KMS-11 (cell line): ENCODE measurements at regions not wholly inside any gene's neighbourhood (a gene's known extent, or its start where the extent isn't known, plus 50 kb on each side); places are given as distances from the start of the nearest gene placed in this dataset.

Experiments
- H2AFZ ChIP-seq: fragments of 200-600 bp; sonication (generic); 2 replicates; pipeline ENCODE4 v1.6.1; 2016; ENCODE audit warnings: antibody characterized with exemption, mixed run types, low read depth
- H3K27ac ChIP-seq: fragments of 200-600 bp; sonication (generic); 2 replicates; pipeline ENCODE4 v1.6.1; 2016; ENCODE audit warnings: mild to moderate bottlenecking, mixed run types
- H3K27me3 ChIP-seq: fragments of 200-600 bp; sonication (generic); 2 replicates; pipeline ENCODE4 v1.6.1; 2017; ENCODE audit warnings: mild to moderate bottlenecking, low read depth, mixed run types, moderate library complexity; ENCODE audit not compliant: insufficient read depth
- H3K36me3 ChIP-seq: fragments of 200-600 bp; sonication (generic); 2 replicates; pipeline ENCODE4 v1.6.1; 2017; ENCODE audit warnings: mild to moderate bottlenecking, mixed run types; ENCODE audit not compliant: insufficient read depth
- H3K4me1 ChIP-seq: fragments of 200-600 bp; sonication (generic); 2 replicates; pipeline ENCODE4 v1.6.1; 2016; ENCODE audit warnings: mild to moderate bottlenecking, low read depth, mixed run types; ENCODE audit not compliant: poor library complexity, severe bottlenecking
- H3K4me2 ChIP-seq: fragments of 200-600 bp; sonication (generic); 2 replicates; pipeline ENCODE4 v1.7.0; 2016; ENCODE audit warnings: mild to moderate bottlenecking, mixed run types
- H3K4me3 ChIP-seq: fragments of 200-600 bp; sonication (generic); IDR thresholded peaks from 2 replicates; pipeline ENCODE4 v1.6.1; 2017; ENCODE audit warnings: low read depth, low read length, mixed read lengths; ENCODE audit not compliant: insufficient read depth
- H3K79me2 ChIP-seq: fragments of 200-600 bp; sonication (generic); 2 replicates; pipeline ENCODE4 v1.6.1; 2016; ENCODE audit warnings: low read depth, mixed run types; ENCODE audit not compliant: insufficient read depth
- H3K9ac ChIP-seq: fragments of 200-600 bp; sonication (generic); 2 replicates; pipeline ENCODE4 v1.6.1; 2016; ENCODE audit warnings: mild to moderate bottlenecking, mixed run types
- H4K20me1 ChIP-seq: fragments of 200-600 bp; sonication (generic); 2 replicates; pipeline ENCODE4 v1.6.1; 2016; ENCODE audit warnings: mild to moderate bottlenecking, mixed run types; ENCODE audit not compliant: insufficient read depth
- TF ChIP-seq, protein P1 (sequence below): fragments of 200-600 bp; sonication (generic); conservative IDR thresholded peaks from 2 replicates; pipeline ENCODE4 v1.6.1; 2017; ENCODE audit warnings: low read depth, mild to moderate bottlenecking, antibody characterized with exemption, low read length, moderate library complexity, mixed read lengths

DNA sequence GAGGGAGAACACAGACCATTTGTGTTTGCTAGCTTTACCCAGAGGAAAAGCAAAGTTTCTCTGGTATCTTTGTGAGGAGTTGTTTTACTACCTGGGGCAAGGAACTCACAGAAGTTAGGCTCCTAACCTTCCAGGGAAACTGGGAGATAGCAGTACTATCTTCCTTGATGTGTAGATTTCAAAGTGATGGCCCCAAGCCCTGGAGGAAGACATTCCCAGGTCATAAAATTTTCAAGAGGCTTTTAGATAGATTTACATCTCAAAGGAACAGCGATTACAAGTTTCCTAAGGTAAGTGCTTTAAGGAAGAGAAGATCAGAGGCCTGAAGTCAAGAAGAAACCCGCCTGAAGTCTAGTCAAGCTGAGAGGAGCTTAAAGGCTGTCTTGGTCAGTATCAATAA lies 1187.8 kb upstream of the TMEFF2 start:
- no peak overlapping the region for H3K9ac ChIP-seq
- H3K4me1 ChIP-seq, result no peaks in the 10 kb centered on the region
- H3K79me2 ChIP-seq, result no peaks in the 10 kb centered on the region
- no peaks in the 10 kb centered on the region for H3K27me3 ChIP-seq
- H2AFZ ChIP-seq, result no peak overlapping the region
- H3K36me3 ChIP-seq, result no peaks in the 10 kb centered on the region
- no peak overlapping the region for H3K4me3 ChIP-seq
- no peak overlapping the region for H3K27ac ChIP-seq
- no peak overlapping the region for H3K4me2 ChIP-seq
- TF ChIP-seq, protein P1, sequence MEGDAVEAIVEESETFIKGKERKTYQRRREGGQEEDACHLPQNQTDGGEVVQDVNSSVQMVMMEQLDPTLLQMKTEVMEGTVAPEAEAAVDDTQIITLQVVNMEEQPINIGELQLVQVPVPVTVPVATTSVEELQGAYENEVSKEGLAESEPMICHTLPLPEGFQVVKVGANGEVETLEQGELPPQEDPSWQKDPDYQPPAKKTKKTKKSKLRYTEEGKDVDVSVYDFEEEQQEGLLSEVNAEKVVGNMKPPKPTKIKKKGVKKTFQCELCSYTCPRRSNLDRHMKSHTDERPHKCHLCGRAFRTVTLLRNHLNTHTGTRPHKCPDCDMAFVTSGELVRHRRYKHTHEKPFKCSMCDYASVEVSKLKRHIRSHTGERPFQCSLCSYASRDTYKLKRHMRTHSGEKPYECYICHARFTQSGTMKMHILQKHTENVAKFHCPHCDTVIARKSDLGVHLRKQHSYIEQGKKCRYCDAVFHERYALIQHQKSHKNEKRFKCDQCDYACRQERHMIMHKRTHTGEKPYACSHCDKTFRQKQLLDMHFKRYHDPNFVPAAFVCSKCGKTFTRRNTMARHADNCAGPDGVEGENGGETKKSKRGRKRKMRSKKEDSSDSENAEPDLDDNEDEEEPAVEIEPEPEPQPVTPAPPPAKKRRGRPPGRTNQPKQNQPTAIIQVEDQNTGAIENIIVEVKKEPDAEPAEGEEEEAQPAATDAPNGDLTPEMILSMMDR, result no peak
- H4K20me1 ChIP-seq, result no peaks in the 10 kb centered on the region

DNA sequence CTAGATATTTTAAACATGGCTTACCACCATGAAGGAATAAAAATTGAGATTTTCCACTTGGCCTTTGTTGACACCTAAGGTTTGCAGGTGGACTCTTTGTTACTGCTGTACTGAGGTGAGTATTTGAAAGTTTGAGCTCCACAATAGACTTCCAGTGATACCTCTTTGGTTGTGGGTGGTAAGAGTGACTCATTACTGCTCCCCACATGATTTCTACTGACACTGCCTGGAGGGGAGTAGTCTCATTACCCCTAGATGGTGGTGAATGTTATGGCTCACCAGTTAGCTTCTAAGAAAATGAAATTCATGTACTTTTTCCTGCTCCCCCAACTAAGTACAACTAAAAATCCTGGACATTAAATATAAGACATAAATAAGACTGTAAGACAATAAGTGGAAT lies 1183.1 kb upstream of the TMEFF2 start:
- Histone ChIP-seq H3K27me3 (no peaks in the 10 kb centered on the region), H3K79me2 (no peaks in the 10 kb centered on the region), H4K20me1 (no peaks in the 10 kb centered on the region), H3K4me2 (no peak overlapping the region), H3K27ac (no peak overlapping the region), H3K4me1 (no peaks in the 10 kb centered on the region), H2AFZ (no peak overlapping the region), H3K9ac (no peak overlapping the region), H3K36me3 (no peaks in the 10 kb centered on the region), H3K4me3 (no peak overlapping the region)
- TF ChIP-seq, protein P1, result no peak

DNA sequence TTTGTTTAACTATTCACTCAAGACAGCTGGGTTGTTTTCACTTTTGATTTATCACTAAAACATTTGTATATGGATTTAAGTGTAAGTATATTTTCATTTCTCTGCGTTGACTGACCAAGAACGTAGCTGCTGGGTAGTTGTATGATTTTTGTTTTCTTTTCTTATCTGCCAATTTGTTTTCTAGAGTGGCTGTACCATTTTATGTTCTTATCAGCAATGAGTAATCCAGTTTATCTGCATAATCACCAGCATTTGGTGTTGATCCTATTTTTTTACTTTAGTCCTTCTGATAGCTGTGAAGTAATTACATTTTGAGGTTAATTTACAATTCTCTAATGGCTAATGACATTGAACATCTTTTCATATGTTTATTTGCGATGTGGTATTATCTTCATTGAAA lies 1178.4 kb upstream of the TMEFF2 start:
- TF ChIP-seq, protein P1, result no peak
- Histone ChIP-seq H3K4me3 (no peak overlapping the region), H3K4me2 (no peak overlapping the region), H4K20me1 (no peaks in the 10 kb centered on the region), H2AFZ (no peak overlapping the region), H3K9ac (no peak overlapping the region), H3K4me1 (no peaks in the 10 kb centered on the region), H3K27ac (no peak overlapping the region), H3K36me3 (no peaks in the 10 kb centered on the region), H3K79me2 (no peaks in the 10 kb centered on the region), H3K27me3 (no peaks in the 10 kb centered on the region)

DNA sequence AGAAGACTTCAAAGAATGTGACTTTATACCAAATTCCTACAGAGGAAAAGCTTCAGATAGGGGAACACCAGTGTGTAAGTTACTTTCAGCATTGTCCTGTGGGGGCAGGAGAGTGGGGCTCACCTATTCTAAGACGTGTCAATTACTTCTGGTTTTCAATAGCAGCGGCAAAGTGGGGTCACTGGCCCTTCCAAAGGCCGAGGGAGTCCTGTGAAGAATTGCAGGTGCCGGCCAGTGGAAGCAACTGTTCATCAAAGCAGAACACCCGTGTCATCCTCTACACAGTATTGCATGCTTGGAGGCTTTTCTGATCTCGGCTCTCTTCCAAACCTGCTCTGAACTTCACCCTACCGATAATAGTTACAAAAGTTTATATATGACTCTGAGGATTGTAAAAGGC lies 1176.5 kb upstream of the TMEFF2 start:
- Histone ChIP-seq H3K27ac (no peak overlapping the region), H3K4me2 (no peak overlapping the region), H3K36me3 (no peaks in the 10 kb centered on the region), H3K4me1 (no peaks in the 10 kb centered on the region), H4K20me1 (no peaks in the 10 kb centered on the region), H3K9ac (no peak overlapping the region), H2AFZ (no peak overlapping the region), H3K4me3 (no peak overlapping the region), H3K27me3 (no peaks in the 10 kb centered on the region), H3K79me2 (no peaks in the 10 kb centered on the region)
- TF ChIP-seq, protein P1, result no peak

DNA sequence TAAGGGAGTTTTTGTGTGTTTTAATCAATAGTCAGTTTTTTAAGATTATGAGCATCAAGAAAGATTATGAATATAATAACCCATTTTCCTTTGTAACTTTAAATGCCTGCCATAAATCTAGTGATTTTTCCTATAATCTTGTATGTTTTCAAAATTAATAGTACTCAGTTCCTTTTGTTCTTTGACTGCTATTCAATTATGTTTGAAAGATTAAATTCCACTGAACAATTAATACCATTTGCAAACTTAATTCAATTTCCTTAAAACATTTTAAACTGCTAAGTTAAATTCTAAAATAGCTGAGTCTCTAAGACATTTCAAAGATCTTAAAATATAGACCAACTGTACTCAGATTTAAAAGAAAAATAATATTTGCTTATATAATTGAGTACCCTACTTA lies 1173.9 kb upstream of the TMEFF2 start:
- Histone ChIP-seq H3K9ac (no peak overlapping the region), H3K79me2 (no peaks in the 10 kb centered on the region), H3K27me3 (no peaks in the 10 kb centered on the region), H3K4me1 (no peaks in the 10 kb centered on the region), H3K4me2 (no peak overlapping the region), H4K20me1 (no peaks in the 10 kb centered on the region), H3K4me3 (no peak overlapping the region), H3K36me3 (no peaks in the 10 kb centered on the region), H2AFZ (no peak overlapping the region), H3K27ac (no peak overlapping the region)
- TF ChIP-seq, protein P1, result no peak
